NCI-H226 (cell line): ENCODE measurements at regions not wholly inside any gene's neighbourhood (a gene's known extent, or its start where the extent isn't known, plus 50 kb on each side); places are given as distances from the start of the nearest gene placed in this dataset.

ENCODE experiments used
- DNase-seq: peaks from one replicate; pipeline ENCODE4 v3.0.0-alpha.2; 2015

DNA sequence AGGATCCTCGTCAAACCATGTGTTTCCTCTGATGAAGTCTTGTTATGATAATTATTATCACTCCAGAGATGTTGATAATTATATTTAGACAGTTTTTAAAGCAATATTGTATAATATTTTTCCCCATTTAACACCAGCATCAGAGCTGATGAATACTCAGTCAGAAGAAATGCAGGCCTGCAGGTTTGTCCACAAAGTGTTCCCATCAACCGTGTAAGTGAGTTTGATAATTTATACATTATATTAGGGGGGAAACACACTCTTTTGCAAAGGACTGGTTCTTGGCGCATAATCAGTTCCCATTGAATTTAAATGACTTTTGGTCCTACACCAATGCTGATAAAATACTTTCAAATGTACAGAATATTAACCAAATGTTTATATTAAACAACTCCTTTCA lies 454.8 kb downstream of the TOX3 start:
- no peak for DNase-seq

DNA sequence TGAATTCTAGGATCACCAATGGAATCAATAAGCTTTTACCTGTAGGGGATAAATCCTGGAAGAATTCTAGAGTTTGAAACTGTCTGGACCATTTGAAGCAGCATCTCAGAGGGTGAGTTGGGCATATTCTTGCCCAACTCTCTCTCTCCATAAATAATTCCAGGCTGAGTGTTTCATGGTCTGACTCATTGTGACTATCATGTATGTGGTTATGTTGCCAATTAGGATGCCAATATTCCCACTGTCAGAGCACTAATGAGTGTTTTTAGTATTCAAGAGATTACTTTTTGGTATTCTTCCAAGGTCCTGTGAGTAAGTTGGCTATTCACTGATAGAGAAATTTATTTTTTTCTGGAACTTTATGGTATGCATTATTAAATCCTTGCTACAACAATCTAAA lies 456.9 kb downstream of the TOX3 start:
- no peak for DNase-seq

DNA sequence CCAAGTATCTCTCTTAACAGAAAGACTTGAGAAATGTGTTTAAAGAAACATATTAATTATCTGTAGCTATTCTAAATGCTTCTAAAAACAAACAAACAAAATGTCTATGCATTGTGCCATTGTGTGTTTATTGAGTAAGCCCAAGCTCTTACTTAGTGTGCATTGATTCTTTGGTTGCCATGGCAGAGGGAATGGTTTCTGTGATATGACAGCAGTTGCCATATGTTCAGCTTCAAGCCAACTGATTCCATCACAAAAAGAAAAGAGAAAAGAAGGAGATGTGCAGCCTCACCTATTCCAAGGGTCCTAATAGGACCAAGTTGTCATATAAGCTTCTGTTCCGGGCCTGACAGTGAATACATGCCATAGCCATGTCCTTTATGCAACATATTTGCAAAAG lies 457.5 kb downstream of the TOX3 start:
- no peak for DNase-seq

DNA sequence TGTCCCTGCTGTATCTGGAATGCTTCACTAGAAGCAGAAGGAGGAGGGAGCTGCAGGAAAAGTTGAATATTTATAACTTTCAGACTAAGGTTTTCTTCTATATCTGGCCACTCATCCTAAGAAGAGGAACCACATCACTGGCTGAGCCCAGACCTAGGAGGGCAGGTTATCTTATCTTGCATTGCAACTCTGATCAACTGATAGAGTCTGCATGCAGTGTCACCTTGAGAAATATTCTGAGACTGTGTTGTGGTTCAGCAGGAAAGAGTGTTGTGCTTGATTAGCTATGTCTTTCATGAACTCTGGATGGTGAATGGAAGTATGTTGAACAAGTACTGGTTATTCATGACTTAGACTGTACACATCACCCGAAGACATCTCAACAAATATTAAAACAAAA lies 460.0 kb downstream of the TOX3 start:
- DNase-seq = no peak

DNA sequence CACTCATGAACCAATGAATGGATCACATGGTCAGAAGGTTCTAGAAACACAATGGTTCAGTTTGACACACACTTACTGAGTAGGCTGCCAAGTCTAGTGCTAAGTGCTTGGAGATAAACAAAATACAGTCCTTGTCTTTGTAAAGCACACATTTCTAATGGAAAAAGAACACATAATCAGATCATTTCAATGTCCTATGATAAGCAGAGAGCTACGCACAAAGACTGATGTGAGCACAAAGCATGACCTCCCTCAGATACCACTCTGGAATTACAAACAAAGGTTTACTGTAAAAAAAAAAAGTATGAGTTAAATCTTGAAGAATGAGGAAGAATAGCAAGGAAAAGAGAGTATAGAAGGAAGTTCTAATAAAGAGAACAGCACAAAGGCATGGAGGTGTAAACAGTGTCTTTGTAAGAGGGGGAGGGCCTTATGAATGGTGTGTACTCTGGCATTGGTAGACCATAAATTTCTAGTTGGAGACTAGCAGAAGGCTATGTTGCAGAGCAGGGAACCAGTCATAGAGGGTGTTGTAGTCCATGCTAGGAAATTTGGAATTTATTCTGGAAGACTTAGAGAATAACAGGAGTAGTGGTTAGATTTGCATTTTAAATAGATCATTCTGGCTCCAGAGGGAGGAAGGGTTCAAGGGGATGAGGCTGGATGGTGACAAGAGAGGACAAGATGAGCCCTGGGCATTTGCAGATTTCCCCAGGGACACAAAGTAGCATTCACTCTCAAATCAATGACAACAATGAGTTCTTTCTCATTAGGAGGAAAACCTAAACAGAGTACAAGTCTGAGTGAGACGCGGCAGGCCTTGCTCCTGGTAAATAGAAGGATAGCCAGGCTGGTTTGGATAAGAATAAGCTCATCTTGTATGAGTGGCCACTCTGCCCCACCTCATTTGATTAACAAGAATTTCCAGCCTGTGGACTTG lies 468.0 kb downstream of the TOX3 start:
- no peak for DNase-seq

DNA sequence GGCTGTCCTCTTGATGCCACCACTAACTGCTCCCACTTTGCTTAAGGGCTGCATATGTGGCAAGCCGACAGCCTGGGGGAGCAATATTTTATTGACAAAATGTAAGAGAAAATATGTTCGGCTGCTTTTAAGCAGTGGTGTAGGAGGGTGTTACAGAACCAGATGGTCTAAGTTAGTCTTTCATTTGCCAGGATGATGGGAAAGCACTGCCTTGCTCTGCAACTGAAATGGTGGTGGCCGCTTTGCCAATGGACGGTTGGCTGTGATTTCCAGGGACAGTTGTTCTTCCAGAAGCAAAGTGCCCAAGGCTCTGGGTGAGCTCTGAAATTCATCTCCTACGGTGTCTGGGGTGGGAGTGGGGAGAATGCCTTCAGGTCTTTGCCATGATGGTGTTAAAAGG lies 469.3 kb downstream of the TOX3 start:
- DNase-seq = no peak

DNA sequence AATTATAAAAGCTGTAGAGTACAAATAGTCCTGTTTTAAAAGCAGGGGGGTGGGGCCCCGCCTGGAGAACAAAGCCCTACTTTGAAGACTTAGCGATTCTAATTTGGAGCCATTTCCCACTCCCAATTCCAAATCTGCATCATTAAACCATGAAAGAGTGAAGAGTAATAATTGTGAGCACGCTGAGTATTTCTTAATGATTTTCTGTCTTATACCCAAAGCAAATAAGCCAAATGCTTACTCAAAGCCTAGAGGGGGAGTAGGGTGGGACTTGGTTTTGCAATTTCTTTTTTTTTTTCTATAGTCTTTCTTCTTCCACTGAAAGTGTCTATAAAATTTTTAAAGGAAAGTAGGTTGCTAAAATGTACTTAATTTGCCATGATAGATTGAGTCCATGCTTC lies 470.1 kb downstream of the TOX3 start:
- no peak for DNase-seq

DNA sequence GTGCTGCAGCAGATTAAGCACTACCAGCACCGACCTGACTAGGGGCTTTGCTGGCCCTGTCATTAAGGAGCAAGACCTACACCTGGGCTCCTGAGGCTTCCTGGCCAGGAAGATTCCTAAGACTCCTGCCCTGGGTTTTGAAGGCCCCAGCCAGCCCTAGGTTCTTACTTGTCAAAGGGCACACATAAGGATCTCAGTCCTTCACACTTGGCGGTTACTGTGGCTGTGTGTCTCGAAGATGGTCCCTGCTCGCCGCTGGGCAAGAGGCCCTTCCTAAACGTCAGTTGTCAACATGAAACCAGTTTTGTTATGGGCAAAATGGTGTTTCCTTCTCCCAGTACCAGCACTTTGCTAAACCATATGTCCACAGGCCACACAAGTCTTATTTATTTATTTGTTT lies 470.6 kb downstream of the TOX3 start:
- DNase-seq = no peak

DNA sequence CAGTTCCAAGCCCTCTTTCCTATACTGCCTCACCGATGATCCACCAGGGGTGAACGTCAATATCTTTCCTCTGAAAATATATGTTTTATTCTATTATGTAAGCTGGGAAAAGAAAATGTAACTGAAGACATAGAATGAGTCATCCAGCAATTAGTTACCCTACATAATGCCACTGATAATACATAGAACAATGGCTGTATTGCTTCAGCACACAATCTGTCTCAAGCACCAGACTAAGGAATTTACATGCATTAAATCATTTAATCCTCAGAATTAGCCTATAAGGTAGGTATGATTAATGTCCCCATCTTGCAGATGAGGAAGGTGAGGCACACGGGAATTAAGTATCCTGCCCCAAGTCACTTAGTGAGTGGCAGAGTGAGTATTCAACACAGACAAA lies 472.8 kb downstream of the TOX3 start:
- no peak for DNase-seq

DNA sequence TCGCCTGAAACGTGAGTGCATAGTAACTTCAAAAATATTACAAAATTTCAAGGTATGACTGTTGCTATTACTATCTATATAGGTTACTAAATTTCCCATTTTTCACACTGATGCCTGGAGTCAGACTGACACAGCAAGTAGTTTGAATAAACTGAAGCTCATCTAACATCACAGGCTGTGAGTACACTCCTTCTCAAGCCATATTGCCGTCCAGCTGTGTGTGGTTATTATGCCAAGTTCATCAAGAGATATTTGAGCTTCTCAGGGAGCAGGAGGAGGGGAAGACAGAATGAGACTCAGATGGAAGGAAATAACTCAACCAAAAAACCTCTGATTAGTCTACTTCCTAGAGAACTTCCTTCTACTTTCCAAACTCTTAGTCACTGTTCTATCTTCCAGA lies 473.9 kb downstream of the TOX3 start:
- no peak for DNase-seq

DNA sequence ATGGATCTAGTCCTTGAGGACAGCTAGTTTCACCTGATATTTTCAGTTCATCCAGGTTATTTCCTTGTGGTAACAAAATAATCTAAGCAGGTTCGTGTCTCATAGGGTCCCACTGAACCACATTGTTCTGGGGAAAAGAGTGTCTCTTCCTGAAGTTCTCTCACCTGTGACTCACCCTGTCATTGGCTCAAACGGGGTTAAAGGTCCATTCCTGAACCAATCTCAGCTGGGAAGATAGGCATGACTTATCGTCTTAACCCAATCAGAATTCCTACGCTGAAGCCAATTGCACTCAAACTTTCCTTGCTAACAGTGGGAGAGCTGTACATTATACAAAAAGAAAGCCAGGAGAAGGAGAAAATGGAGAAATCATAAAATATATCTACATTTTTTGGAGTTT lies 475.8 kb downstream of the TOX3 start:
- DNase-seq = no peak

DNA sequence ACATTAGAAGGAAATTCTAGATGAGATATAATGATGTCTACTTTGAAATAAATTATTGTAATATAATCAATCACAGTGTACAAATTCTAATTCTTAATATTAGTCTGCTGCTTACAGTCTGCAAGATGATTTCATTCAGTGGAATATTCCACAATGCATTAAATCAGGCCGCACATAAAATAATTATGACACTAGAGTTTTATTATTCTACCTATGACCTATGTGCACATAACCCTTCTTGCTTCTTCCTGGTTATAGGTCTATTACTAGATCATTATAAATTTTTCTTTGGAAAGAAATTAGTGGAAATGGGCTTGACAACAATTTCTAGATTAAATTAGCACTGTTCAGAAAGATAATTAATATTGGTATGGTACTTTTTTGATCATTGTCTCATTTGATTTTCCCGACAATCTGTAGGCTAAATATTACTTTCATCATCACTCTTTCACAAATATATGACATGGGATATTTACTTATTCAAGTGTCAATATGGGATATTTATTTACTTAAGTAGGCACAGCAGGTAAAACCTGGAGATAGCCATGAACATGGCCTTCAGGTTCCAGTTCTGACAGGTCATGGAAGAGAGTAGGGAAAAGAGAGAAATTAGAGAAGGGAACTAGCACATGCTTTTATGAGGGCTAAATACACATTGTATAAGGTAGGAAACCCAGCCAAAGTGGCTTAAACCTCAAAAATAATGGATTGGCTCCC lies 476.4 kb downstream of the TOX3 start:
- DNase-seq = no peak

DNA sequence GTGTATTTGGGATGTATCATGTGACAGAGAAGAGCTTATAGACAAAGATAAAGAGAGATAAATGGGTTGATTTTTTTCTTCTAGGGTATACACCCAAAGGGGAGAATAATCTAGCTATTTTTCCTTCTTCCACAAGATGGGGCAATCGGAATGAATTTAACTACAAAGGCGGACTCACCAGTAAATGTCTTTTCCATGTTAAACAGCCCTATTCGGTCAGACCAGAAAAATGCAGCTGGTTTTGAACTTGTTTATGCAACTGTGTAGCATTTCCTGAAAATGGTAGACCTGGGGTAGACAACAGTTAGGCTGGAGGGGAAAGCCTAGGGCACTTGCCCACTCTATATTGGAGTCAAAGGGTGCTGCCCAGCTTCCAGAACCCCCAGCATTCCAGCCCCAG lies 477.1 kb downstream of the TOX3 start:
- no peak for DNase-seq

DNA sequence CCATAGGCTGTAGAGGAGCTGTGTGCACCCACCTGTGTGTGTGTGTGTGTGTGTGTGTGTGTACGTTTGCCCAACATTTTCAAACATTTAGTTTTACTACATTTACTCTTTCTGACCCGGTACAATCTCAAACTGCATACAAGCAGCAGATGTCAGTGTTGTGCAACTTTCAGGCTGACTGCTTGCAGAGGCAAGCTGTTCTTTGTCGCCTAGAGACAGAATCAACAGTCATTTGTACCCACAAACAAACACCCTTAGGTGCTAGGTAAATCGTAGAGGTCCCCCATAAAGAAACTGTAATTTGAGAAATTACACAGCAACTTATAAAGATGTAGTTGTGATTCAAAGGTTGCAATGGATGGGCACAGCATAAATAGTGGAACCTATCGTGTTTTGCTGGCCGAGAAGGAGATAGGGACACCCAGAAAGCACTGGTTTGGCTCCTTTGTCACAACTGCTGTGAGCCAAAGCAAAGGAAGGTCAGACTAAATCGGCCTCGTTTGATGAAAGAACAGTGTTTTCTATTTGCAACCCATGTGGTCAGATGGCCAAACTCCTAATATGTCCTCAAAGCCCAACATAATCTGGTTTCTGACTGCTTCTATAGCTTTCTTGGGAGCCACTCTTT lies 478.4 kb downstream of the TOX3 start:
- DNase-seq = no peak

DNA sequence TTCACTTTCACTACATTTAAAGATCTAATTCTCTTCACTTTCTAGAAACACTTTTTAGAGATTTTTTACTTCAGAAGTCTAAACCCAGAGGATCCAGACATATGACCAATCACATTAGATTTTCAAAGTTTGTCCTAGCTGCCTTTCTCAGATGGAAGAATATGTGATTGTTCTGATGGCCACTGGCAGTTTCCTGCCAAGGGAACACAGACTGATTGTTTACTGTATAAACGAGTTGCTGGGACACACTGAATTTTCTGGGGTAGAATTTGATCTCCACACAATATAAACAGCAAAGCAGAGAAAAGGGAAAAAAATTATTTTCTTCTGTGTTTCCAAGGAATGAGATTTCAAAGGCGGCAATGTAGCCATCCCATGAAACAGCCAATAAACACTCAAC lies 480.0 kb downstream of the TOX3 start:
- DNase-seq = no peak

DNA sequence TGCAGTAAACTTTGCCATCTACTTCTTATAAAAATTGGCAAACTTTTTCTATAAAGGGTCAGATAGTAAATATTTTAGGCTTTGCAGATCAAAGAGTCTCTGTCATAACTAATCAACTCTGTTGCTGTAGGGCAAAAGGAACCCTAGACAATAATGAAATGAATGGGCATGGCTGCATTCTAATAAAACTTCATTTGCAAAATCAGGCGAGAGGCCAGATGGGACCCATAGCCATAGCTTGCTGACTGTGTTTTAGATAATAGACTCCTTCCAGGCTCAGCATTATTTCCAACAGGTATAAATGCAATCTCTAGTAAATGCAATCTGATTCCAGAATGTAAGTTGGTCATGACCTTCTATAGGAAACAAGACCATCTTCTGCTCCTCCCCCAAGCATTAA lies 490.7 kb downstream of the TOX3 start:
- DNase-seq = no peak

DNA sequence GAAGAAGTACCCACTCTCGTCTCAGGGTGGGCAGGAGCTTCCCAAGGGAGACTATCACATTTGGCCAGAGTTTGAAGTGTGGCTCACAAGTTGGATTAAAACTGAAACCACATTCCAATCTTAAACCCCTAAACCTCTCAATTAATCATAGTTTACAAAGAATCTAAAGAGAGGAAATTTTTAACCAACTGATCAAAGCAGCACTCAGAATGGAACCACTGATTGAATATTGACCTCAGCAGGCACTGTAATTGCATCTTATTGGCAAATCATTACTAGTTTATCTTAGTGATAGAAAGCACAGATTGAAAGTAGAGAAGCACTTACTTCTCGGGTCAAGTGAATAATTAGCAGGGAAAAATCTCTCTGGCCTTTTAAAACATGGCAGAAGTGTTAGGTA lies 491.6 kb downstream of the TOX3 start:
- DNase-seq = no peak

DNA sequence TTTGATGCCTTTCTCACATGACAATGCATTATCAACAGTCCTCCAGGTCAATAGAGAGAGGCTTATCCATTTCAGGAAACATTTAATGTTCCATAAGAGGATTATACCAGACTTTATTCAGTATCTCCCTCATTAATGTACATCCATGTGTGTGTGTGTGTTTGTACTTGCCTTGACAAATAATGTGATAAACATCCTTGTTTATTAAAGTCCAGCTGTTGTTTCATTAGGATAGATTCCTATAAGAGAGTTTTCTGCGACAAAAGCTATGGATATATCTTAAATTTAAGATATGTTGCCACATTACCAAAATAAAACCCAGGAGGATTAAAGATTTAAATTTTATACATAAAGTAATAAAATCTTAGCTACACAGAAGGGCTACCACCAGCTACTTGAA lies 492.6 kb downstream of the TOX3 start:
- no peak for DNase-seq

DNA sequence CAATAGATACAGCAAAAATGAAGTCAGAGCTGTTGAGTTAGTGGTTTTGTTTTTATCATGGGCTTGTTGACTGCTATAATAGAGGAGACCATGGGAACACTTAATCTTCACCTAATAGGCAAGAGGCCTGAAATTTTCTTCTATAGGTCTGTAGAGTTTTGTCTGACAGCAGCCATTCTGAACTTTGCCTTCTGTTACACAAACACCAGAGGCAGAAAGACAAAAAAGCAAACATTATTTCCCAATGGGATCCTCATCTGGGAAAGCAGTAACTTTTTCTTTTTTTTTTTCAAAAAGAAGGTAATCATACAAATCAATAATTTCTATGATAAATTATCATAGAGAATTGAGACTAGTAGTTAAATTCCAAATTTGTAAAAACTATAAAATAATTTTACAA lies 494.1 kb downstream of the TOX3 start:
- DNase-seq = no peak

DNA sequence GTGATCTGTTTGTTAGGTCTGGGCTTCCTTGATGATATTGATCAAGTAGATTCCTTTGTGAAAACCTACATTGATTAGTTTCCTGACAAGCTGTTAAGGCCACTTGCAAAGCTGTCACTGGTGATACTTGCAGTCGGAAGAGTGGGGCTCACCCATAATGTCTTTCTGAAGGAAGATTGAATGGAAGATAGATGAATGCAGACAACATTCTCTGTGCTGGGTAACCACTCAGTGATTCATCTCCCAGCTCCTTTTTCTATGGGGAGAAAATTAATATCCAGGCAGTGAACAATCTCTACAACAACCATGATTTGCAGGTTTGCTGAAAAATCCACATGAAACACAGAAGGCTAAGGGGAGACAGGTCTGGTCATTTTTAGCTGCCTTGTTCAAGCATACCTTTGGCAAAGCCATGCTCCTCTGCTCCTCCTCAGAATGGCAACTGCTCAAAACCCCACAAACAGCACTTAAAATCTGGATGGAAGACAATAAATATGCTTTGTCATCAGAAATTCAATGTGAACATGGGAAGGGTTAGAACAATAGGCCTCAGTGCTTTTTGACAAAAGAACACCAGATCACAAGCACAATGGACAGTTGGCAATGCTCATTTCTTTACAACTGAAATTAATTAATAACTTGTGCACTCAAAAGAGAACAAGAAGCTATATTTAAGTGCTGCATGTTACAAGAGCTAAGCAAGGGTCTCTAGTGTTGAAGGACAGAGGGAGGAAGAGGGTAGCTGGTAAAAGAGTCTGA lies 495.4 kb downstream of the TOX3 start:
- DNase-seq = no peak

DNA sequence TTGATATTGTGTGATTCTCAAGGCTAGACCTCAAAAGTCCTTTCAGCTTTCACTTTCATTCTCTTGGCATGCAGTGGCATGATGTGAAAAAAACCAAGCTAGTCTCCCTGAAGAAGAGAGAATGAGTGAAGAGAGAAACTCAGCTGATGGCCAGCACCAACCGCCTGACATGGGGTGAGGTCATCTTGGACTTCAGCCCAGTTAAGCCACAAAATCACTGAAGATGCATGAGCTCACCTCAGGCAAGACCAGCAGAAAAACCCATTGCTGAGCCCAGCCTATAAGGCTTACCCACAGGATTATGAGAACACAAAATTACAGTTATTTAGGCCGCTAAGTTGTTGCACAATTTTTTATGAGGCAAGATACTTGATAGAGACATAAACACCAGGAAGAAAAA lies 496.5 kb downstream of the TOX3 start:
- DNase-seq = no peak

DNA sequence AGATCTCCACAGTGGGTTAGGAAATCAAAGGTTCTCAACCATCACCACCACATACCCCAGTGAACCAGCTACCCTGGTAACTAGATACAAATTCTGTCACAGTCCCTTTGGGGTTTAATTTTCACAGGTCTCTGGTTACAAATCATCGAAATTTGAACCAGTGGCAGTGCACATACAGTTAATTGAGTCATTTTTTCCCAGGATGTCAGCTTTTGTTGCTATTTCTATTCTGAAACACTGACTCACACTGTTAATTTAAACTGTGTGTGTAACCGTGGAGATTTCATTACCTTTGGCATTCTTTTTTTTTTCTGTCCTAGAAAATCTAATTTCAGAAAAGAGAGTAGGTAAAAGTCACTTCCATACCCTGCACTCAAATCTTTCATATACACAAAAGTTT lies 511.5 kb downstream of the TOX3 start:
- no peak for DNase-seq

DNA sequence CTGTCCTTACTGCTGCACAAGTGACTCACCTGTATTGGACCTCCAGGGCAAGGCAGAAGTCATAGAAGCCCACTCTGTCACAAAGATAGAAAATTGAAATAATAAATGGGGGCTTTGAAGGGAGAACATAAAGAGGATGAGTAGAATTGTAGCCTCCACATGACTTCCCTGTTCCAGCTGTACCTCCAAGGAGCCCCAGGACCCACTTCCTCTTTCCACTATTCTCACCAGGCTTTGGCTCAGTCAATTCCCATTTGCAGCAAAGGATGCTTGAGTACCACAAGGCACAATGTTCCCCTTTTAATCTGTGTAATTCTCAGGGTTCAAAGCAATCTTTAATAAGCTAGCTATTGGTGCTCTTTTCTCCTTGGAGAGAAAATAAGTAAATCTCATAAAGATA lies 512.1 kb downstream of the TOX3 start:
- no peak for DNase-seq
